Stimulated activated memory B cell treated with anti-CD40 and anti-IgM and Interleukin-4, amounts not matched to agents 10 μg/mL and 1 μg/mL and 100 μg/mL, for 72 hours (primary cell): ENCODE measurements at regions not wholly inside any gene's neighbourhood (a gene's known extent, or its start where the extent isn't known, plus 50 kb on each side); places are given as distances from the start of the nearest gene placed in this dataset.
A peak's percentile ranks its signal among the peaks of the same experiment; 100 is the strongest.

Experiments
- ATAC-seq: fragments of 150-1000 bp; cut with Tn5 transposase; 2 replicates; pipeline ENCODE4 v1.10.0; 2021
- H3K27ac Mint-ChIP-seq: one replicate; pipeline ENCODE4 v1.8.0; 2022; ENCODE audit warnings: mild to moderate bottlenecking, mixed read lengths
- H3K27me3 Mint-ChIP-seq: one replicate; pipeline ENCODE4 v1.8.0; 2022; ENCODE audit warnings: mixed read lengths
- H3K36me3 Mint-ChIP-seq: one replicate; pipeline ENCODE4 v1.8.0; 2022; ENCODE audit warnings: mixed read lengths
- H3K4me1 Mint-ChIP-seq: one replicate; pipeline ENCODE4 v1.8.0; 2022; ENCODE audit warnings: mixed read lengths
- H3K4me3 Mint-ChIP-seq: one replicate; pipeline ENCODE4 v1.8.0; 2022; ENCODE audit warnings: mild to moderate bottlenecking, moderate library complexity, mixed read lengths
- H3K9me3 Mint-ChIP-seq: one replicate; pipeline ENCODE4 v1.8.0; 2022; ENCODE audit warnings: mixed read lengths

GRCh38 chr4:152245680-152246079 lies 290.2 kb downstream of the FBXW7 start:
- no peak overlapping the region for H3K4me3 Mint-ChIP-seq
- no peak for ATAC-seq
- no peaks in the 10 kb centered on the region for H3K4me1 Mint-ChIP-seq
- H3K27me3 Mint-ChIP-seq = peaks cover 32% of the 10 kb centered on the region
- H3K36me3 Mint-ChIP-seq = no peaks in the 10 kb centered on the region
- H3K9me3 Mint-ChIP-seq = no peaks in the 10 kb centered on the region
- no peak overlapping the region for H3K27ac Mint-ChIP-seq

GRCh38 chr4:152244659-152245058 lies 291.2 kb downstream of the FBXW7 start:
- no peaks in the 10 kb centered on the region for H3K36me3 Mint-ChIP-seq
- no peaks in the 10 kb centered on the region for H3K9me3 Mint-ChIP-seq
- no peak for ATAC-seq
- H3K27ac Mint-ChIP-seq = no peak overlapping the region
- H3K4me1 Mint-ChIP-seq = no peaks in the 10 kb centered on the region
- H3K4me3 Mint-ChIP-seq = no peak overlapping the region
- peaks cover 32% of the 10 kb centered on the region for H3K27me3 Mint-ChIP-seq

GRCh38 chr4:152243896-152244595 lies 291.8 kb downstream of the FBXW7 start:
- H3K9me3 Mint-ChIP-seq = no peaks in the 10 kb centered on the region
- no peaks in the 10 kb centered on the region for H3K4me1 Mint-ChIP-seq
- H3K4me3 Mint-ChIP-seq = no peak overlapping the region
- ATAC-seq = no peak
- H3K27me3 Mint-ChIP-seq = peaks cover 32% of the 10 kb centered on the region
- H3K36me3 Mint-ChIP-seq = no peaks in the 10 kb centered on the region
- no peak overlapping the region for H3K27ac Mint-ChIP-seq

GRCh38 chr4:152243206-152243605 lies 292.7 kb downstream of the FBXW7 start:
- no peaks in the 10 kb centered on the region for H3K36me3 Mint-ChIP-seq
- peaks cover 27% of the 10 kb centered on the region for H3K27me3 Mint-ChIP-seq
- no peak overlapping the region for H3K27ac Mint-ChIP-seq
- H3K9me3 Mint-ChIP-seq = no peaks in the 10 kb centered on the region
- H3K4me1 Mint-ChIP-seq = no peaks in the 10 kb centered on the region
- no peak overlapping the region for H3K4me3 Mint-ChIP-seq
- ATAC-seq = no peak

GRCh38 chr4:152240232-152240631 lies 295.7 kb downstream of the FBXW7 start:
- H3K4me3 Mint-ChIP-seq = no peak overlapping the region
- no peaks in the 10 kb centered on the region for H3K4me1 Mint-ChIP-seq
- no peaks in the 10 kb centered on the region for H3K9me3 Mint-ChIP-seq
- ATAC-seq = no peak
- no peak overlapping the region for H3K27ac Mint-ChIP-seq
- H3K27me3 Mint-ChIP-seq = peaks cover 16% of the 10 kb centered on the region
- no peaks in the 10 kb centered on the region for H3K36me3 Mint-ChIP-seq

- peak; percentile 43 for ATAC-seq
These were observed 296.7 kb downstream of the FBXW7 start for GRCh38 chr4:152239216-152239615.

GRCh38 chr4:152236519-152237056 lies 299.3 kb downstream of the FBXW7 start:
- Mint-ChIP-seq H3K36me3 (no peaks in the 10 kb centered on the region), H3K9me3 (peaks cover 2% of the 10 kb centered on the region), H3K27ac (no peak overlapping the region), H3K27me3 (no peaks in the 10 kb centered on the region), H3K4me3 (no peak overlapping the region), H3K4me1 (no peaks in the 10 kb centered on the region)
- ATAC-seq = no peak

More at GRCh38 chr4:152239216-152239615, 296.7 kb downstream of the FBXW7 start:
- H3K27ac Mint-ChIP-seq = no peak overlapping the region
- no peaks in the 10 kb centered on the region for H3K9me3 Mint-ChIP-seq
- peaks cover 8% of the 10 kb centered on the region for H3K27me3 Mint-ChIP-seq
- H3K4me3 Mint-ChIP-seq = no peak overlapping the region
- no peaks in the 10 kb centered on the region for H3K4me1 Mint-ChIP-seq
- no peaks in the 10 kb centered on the region for H3K36me3 Mint-ChIP-seq

GRCh38 chr4:152235718-152236117 lies 300.2 kb downstream of the FBXW7 start:
- Mint-ChIP-seq H3K27ac (no peak overlapping the region), H3K27me3 (no peaks in the 10 kb centered on the region), H3K9me3 (peaks cover 2% of the 10 kb centered on the region), H3K4me1 (no peaks in the 10 kb centered on the region), H3K4me3 (no peak overlapping the region), H3K36me3 (no peaks in the 10 kb centered on the region)
- no peak for ATAC-seq

- peaks cover 2% of the 10 kb centered on the region for H3K9me3 Mint-ChIP-seq
- ATAC-seq = no peak
- no peaks in the 10 kb centered on the region for H3K4me1 Mint-ChIP-seq
- H3K27me3 Mint-ChIP-seq = no peaks in the 10 kb centered on the region
- H3K27ac Mint-ChIP-seq = no peak overlapping the region
- H3K4me3 Mint-ChIP-seq = no peak overlapping the region
- no peaks in the 10 kb centered on the region for H3K36me3 Mint-ChIP-seq
These were observed 301.3 kb downstream of the FBXW7 start for GRCh38 chr4:152234571-152234970.

GRCh38 chr4:152232271-152232670 lies 303.6 kb downstream of the FBXW7 start:
- peaks cover 2% of the 10 kb centered on the region for H3K9me3 Mint-ChIP-seq

GRCh38 chr4:152229782-152230289 lies 306.1 kb downstream of the FBXW7 start:
- Mint-ChIP-seq H3K27ac (no peak overlapping the region), H3K27me3 (peaks cover 23% of the 10 kb centered on the region), H3K4me3 (no peak overlapping the region), H3K9me3 (peaks cover 2% of the 10 kb centered on the region), H3K4me1 (no peaks in the 10 kb centered on the region), H3K36me3 (no peaks in the 10 kb centered on the region)
- ATAC-seq = no peak

More at GRCh38 chr4:152232271-152232670, 303.6 kb downstream of the FBXW7 start:
- no peaks in the 10 kb centered on the region for H3K36me3 Mint-ChIP-seq
- H3K27me3 Mint-ChIP-seq = peaks cover 19% of the 10 kb centered on the region
- H3K4me1 Mint-ChIP-seq = no peaks in the 10 kb centered on the region
- no peak for ATAC-seq
- H3K27ac Mint-ChIP-seq = no peak overlapping the region
- no peak overlapping the region for H3K4me3 Mint-ChIP-seq

- H3K27ac Mint-ChIP-seq = no peak overlapping the region
- no peaks in the 10 kb centered on the region for H3K36me3 Mint-ChIP-seq
- ATAC-seq = no peak
- no peaks in the 10 kb centered on the region for H3K9me3 Mint-ChIP-seq
- no peak overlapping the region for H3K4me3 Mint-ChIP-seq
- no peaks in the 10 kb centered on the region for H3K4me1 Mint-ChIP-seq
- peaks cover 23% of the 10 kb centered on the region for H3K27me3 Mint-ChIP-seq
These were observed 310.2 kb downstream of the FBXW7 start for GRCh38 chr4:152225680-152226079.

- H3K27ac Mint-ChIP-seq = no peak overlapping the region
- no peaks in the 10 kb centered on the region for H3K9me3 Mint-ChIP-seq
- no peak for ATAC-seq
- H3K27me3 Mint-ChIP-seq = peaks cover 23% of the 10 kb centered on the region
- H3K4me3 Mint-ChIP-seq = no peak overlapping the region
- no peaks in the 10 kb centered on the region for H3K4me1 Mint-ChIP-seq
- no peaks in the 10 kb centered on the region for H3K36me3 Mint-ChIP-seq
These were observed 311.0 kb downstream of the FBXW7 start for GRCh38 chr4:152224721-152225420.

GRCh38 chr4:152224223-152224622 lies 311.7 kb downstream of the FBXW7 start:
- Mint-ChIP-seq H3K9me3 (no peaks in the 10 kb centered on the region), H3K4me1 (no peaks in the 10 kb centered on the region), H3K27me3 (peaks cover 20% of the 10 kb centered on the region), H3K27ac (no peak overlapping the region), H3K36me3 (no peaks in the 10 kb centered on the region), H3K4me3 (no peak overlapping the region)
- no peak for ATAC-seq

GRCh38 chr4:152223600-152223999 lies 312.3 kb downstream of the FBXW7 start:
- no peak for ATAC-seq
- Mint-ChIP-seq H3K4me3 (no peak overlapping the region), H3K36me3 (no peaks in the 10 kb centered on the region), H3K27me3 (peaks cover 14% of the 10 kb centered on the region), H3K9me3 (no peaks in the 10 kb centered on the region), H3K4me1 (no peaks in the 10 kb centered on the region), H3K27ac (no peak overlapping the region)
